GOT3 (cell line): ENCODE measurements at regions not wholly inside any gene's neighbourhood (a gene's known extent, or its start where the extent isn't known, plus 50 kb on each side); places are given as distances from the start of the nearest gene placed in this dataset.

Source experiments
- DNase-seq: peaks from one replicate; lab custom pipeline; 2025; ENCODE audit warnings: mixed read lengths; lab: John Stamatoyannopoulos, UW

DNA sequence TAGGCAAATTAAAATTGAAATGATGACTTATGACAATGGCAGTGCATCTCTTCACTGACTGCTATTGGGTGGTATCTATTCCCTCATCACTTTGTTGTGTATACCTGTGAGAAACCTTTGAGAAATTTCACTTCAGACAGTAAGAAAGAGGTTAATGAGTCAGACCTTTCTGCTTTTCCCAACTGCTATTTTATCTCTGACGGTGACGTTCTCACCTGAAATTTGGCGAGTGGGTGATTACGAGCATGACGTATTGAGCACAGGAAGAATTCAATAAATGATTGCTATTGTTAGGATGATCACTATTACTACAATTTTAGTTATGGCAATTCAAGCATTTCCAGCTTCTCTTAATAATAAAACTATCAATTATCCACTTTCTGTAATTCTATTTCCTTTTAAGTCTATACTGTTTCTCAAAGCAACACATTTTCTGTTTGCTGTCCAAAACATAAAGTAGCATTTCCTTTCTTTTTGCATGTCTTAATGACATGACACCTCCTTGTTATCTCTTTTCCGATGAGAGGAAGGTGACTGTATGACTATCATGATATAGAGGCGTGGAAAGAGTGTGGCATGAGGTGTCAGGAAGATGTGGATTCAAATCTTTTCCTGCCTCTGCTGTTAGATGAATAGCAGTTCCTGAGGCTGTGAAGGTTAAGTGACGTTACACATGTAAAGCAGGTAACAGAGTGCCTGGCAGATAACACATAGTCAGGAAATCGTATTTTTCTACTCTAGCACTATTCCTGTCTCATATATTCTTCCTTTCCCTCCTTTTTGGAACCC, 504.9 kb upstream of the SEMA6D start:
- DNase-seq, result no peak

DNA sequence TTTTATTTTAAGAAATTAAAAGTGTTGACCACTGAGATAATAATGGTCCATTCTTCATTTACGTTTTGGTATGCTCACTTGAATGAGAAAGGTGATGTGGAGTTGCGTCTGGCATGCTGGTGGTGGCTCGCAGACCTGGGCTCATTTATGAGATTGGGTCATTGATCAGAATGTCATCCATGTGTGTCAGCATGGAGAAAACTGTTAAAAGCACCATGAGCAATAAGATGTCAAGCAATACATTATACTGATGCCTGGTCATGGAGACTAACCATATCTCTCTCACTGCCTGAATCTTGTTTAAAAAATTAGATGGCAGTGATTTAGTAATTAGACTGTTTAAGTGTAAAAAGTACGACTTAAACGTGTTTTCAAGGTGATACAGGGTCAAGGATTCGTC, 503.4 kb upstream of the SEMA6D start:
- no peak for DNase-seq

DNA sequence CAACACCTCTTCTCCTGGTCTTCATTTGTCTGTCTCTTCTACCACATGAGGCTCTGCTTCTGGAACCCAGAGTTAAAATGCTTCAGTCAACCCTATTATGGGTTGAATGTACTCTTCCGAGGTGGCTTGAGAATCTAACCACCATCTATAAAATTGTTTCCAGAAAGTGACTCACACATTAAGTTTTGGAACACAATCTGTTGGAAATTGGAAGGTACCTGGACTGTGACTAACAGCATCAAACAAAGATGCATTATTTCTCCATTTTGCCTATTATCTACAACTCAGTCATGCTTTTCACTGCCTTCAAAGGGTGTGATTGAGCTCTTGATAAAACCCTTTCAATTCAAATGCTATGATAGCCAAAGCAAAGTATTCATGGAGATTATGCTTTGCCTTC, 499.0 kb upstream of the SEMA6D start:
- DNase-seq, result no peak

DNA sequence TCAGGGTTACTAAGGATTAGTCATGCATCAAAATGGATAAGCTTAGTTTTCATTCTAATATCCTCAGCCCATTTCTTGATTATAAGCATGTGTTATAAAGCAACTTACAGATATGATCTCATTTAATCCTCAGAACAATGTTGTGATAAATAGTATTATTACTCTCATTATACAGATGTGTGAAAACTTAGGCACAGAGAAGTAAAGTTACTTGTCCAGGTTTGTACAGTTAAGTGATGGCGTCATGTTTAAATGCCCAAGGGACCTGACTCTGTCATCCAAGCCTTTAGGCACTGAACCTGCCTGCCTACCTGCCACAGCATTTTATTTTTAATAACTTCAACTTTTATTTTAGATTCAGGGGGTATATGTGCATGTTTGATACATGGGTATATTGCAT, 472.9 kb upstream of the SEMA6D start:
- no peak for DNase-seq

DNA sequence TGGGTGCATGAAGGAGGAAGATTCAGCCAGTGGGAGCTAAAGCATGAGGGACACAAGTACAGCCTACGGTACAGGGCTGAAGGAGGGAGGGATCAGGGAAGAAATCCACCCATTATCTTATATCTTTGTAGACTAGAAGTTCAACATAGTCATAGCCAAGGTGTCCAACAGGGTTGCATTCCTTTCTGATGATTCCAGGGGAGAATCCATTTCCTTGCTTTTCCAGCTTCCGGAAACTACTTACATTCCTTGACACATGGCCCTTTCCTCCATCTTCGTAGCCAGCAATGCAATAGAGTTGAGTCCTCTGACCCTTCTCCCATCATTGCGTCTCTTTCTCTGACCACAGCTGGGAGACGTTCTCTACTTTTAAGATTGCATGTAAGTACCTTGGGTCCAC, 471.0 kb upstream of the SEMA6D start:
- DNase-seq, result no peak

DNA sequence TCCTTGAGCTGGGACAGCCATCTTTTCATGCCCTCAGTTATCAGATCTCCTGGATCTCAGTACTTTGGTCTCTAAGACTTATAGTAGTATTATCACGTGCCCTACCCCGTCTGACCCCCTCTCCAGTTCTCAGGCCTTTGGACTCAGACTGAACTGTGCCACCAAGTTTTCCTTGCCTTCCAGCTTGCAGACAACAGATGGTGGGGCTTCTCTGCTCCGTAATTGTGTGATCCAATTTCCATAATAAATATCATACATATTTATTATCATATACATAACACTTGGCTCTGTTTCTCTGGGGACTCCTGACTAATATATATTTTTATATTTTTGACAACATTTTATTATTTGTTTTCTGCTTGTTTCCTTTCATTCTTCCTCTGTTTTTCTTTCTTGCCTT, 458.8 kb upstream of the SEMA6D start:
- DNase-seq, result no peak

DNA sequence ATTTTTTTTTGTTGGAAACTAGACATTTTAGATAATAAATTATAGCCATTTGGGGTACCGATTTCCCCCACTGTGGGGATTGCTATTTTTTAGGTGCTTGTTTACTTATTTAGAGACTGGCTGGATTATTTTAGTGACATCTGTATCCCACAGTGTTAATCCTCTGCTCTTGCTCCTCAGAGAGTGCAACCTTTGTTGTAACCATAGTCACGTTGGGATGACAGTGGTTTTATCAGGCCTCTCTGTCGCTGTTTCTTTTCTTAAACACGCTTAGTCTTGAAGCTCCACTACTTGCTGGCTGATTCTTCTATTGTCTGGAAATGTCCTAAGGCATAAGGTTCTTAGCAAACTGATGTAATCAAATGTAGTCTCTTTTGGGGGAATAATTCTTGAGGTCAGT, 451.6 kb upstream of the SEMA6D start:
- no peak for DNase-seq

DNA sequence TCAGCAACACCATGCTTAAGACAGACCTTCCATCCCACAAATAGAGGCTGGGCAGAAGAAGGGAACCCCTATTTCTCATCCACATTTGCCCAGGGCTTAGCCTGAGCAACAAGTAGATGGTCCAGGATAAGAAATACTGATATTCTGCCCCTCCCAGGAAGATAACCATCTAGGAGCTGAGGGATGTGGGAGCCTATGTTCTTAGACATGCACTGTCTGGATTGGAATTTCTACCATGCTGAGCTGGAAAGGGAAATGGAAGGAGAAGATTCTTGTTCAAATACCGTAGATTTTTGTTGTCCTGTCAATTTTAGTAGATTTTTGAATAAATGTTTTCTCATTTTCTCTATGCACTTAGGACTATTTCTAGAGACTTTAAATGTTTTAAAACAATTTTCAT, 450.7 kb upstream of the SEMA6D start:
- no peak for DNase-seq

DNA sequence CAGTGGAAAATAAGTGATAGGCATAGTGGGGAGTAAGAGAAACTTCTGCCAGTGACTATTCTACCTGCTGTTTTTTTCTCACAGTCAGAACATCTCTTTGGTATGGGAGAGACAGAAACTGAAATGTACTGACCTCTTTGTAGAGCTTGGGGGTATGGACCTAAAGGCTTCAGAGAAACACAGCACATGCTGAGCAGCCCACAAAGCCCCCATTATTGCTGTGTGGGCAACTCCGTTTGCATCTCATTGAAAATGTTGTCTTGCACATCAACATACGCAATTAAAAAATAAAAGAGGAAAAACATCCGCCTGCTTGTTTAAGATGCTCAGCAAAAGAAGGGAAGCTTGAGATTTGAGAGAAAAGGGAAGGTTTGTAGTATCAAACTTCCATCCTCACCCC, 443.4 kb upstream of the SEMA6D start:
- no peak for DNase-seq

DNA sequence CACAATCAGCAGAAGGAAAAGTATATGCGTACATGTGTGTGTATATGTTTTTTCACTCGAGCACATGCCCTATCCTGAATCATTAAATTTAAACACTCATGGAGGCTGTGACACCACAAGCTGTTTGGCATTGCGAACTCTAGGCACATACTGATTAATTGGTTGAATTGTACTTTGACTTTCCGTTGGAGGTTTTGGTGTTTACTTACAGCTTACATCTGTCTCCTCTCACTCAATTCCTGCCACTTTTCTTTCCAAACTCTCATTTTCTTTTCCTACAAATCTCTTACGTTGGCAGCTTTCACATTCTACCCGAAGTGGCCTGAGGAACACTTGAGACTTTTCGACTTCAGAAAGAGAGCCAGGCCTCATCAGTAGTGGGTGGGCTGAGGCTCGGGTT, 434.1 kb upstream of the SEMA6D start:
- no peak for DNase-seq

DNA sequence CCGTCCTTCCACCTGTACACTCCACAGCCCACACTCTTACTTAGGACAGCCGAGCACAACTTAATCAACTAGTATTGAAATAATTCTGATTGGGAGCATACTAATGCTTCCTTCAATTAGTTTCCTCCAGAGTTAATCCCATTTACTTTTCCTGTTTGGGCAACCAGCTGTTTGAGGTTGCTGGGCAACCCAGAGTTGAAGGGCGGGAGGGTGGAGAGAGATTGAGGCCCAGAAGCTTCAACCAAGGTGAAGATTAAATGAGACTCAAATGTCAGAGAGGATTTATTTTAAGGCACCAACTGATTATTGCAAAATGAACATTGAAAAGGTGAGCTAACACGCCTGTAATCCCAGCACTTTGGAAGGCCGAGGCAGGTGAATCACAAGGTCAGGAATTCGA, 428.5 kb upstream of the SEMA6D start:
- DNase-seq, result no peak

DNA sequence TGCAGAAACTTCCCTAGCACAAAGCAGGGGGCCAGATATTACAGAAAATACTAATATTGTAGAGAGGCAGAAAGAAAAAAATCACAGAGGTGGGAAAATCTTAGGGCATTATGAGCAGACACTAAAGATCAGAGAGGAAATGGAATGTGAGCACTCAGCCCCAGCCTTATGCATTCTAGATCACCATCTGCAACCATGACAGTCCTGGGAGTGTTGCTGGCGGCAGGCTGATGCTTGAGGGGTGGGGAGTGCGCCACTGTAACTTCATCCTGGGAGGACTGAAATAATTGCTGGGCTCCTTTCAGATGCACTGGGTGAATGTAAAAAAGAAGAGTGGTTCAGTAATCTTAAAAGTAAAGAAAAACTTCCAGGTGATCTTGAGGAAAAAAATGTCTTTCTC, 427.6 kb upstream of the SEMA6D start:
- DNase-seq, result no peak

DNA sequence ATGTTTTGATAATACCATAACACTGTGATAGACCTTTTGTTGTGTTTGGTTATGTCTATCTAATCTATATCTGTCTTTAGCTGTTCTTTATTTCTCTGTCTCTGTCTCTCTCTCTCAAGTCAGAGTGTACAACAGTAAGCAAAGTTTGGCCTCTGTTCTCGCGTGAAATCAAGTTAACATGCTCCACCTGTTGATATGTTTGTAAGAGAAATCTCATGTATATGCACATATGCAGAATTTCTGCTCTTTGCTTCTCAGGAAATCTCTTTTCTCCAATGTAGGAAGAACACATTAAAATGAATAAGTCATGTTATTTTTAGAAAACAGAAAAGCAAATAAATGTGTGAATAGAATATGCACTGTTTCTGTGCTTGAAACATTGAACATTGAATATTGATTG, 425.5 kb upstream of the SEMA6D start:
- no peak for DNase-seq

DNA sequence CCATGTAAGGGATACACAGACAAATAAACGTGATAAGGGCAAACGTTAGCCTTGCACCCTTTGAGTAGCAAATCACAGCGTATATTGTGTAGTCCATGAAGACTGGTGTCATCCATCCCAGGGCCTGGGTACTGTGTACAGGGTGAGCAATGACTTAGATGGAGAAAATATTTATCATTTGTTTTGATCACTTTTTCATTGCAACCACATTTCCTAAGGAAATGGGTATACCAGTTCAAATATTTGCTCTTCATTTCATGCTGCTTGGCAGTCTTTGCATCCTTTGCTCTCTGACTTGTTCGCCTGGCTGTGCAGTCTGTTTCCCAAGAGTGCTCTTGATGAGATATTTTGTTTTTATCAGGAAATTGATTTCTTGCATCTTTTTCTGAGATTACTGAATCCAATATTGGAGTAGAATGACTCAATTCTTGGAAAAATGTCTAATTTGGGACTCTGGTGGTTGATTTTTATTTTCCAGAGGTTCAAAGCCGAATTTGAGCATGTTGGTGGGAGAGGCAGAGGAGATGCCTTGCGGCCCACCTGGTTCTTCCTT, 424.6 kb upstream of the SEMA6D start:
- no peak for DNase-seq

DNA sequence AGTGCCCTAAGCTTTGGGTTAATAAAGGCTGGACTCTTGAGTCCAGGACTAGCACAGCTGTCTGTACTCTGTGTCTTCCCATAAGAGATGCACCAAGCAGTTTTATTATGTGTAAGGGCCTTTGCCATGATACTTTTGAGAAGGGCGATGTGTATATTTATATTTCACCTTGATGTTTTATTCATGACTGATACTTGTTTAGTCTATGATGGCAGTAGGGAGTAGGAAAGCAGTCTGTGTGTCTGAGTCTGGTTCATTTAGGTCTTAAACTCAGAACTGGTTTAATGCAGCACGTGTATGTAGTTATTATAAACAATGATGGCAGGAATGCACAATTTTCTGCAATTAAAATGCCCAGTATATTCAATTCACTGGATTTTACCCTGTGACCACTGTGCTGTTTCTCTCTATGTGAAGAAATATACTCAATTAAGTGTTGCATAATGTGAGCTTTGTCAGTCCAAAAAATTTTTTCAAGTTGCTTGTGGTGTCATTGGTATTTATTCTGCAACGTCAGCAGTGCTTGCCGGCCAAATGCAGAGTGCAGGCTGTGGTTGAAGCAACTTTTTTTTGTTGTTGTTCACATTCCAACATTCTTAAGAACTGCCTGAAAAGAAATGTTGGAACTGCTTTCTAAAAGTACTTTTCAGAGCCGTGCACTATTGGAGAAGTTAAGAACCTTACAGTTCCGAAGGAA, 423.7 kb upstream of the SEMA6D start:
- DNase-seq, result peak; percentile 2

DNA sequence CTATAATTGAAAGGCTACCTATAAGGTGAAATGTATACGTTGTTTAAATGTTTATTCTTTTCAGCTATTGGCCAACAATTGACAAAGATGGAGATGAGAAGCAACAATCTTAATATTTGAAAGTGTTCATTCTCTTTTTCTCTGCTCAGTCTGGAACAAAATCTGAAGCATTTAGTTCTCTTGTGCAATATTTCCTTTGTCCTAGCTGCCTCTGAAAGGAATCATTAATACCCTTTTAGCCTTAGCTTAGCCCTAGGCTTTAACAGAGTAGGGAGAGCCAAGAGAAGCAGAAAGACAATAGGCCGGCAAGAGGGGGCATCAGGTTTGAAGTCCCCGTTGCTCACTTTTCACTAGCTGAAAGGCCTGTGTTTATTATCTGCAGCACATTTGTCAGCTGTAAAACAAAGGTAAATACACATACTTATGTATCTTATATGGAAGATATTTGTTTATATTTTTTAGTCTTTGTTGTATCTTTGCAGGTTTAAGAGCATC, 422.5 kb upstream of the SEMA6D start:
- no peak for DNase-seq

DNA sequence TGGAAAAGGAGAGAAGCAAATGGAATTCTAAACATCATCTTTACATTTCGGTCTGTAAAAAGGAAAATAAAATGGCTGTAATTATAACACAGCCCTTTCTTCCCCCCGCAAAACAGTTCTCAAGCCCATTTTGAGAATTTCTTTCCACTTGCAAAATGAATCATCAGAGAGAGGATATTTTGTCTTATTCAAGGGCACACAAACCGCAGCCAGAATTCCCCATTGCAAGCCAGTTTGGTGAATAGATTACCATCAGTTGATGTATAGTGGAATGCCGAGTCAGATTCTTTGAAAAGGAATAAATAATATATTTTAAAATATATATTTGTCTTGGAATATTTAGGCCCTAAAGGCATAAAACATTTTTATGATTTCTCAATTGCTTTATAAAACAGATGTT, 420.4 kb upstream of the SEMA6D start:
- DNase-seq, result no peak

DNA sequence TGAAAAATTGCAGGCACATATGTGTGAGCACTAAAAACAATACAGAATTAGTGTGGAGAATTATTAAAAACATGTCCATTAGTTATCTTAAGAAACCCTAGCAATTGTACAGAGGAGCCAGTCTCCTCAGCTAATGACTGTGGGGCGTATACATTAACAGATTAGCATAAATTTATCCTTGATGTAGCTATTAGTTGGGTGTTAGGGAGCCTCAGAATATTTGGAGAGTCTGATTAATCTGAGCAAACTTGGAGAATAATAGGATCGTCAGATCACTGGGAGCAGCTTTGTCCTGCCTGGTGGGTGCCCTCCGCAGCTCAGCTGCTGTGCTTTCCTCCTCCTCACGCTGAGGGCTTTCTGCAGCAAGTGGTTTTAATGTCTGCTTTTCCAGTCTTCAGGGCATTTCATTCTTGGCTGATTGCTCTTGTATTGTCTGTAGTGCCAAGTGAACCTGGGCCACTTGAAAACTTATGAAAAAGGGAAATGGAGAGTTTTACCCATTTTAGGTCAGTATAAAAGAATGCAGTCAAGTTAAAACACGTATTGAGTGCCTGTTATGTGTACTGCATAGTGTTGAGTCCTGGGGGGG, 417.4 kb upstream of the SEMA6D start:
- no peak for DNase-seq

DNA sequence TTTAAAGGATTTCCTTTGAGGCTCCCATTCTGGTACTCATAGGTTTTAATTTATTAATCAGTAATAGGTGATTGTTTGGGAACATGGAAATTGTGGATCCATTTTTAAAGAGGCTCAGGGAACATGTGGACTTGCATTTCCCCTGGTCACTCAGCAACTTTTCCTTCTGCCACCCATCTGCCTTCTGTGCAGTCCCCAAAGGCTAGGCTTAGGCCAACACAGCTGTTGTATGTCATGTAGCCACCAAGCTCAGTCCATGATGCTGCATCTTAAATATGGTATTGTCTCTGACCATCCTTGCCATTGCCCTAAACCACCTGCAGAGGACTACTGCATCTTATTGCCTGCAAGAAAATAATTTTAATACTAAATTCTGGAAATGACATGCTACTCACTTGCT, 416.7 kb upstream of the SEMA6D start:
- no peak for DNase-seq

DNA sequence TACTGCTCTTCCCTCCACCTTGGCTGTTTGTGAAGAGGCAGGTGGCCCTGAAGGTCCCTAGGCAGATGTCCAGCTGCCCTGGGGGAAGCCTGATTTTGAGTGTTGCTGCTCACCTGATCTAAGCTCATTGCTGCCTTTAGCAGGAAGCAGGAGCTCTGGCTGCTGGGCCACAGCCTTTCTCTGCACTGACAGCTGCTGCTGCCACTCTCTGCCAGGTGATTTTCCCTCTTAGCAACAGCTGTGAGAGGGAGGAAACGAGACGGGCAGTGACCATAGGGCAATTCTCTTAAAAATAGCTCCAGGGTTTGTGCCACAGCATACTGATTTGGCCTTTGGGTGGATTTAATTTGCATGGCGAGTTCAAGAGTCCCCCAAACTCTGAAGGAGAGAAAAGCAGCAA, 415.8 kb upstream of the SEMA6D start:
- DNase-seq, result no peak

DNA sequence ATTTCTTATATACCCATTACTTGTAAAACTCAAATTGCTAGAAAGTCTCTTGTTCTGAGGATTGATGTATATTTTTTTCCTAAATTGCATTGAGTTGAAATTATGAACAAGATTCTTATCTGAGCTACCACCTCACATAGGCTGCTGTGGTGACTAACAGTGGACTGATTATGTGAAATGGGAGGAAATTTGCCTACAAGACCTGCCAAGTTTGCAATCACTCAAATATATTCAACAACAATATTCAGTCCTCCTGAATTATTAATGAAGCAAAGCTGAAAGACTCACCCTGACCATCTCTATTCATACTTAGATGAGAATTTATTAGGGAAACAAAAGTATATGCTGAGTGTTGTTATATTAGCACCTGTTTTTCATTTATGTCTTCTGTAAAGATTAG, 412.6 kb upstream of the SEMA6D start:
- no peak for DNase-seq

DNA sequence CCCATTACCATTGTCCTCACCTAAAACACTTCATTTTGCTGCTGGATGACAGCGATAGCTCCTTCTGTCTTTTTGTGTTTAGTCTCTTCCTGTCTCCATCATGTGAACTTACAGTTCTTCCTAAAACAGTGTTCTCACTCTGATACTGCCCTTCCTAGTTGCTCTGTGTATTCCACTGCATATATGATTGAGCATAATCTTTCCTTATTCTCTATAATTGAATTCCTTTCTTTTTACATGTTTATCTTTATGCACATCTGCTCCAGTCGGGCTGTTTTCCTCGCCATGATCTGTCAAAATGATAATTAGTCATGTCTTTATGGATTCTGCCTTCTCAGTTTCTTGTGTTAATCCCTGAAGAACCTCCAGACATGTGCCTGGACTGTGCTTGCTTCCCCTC, 405.1 kb upstream of the SEMA6D start:
- no peak for DNase-seq
